ENCODE measurements at regions not wholly inside any gene's neighbourhood (a gene's known extent, or its start where the extent isn't known, plus 50 kb on each side); places are given as distances from the start of the nearest gene placed in this dataset.

DNA sequence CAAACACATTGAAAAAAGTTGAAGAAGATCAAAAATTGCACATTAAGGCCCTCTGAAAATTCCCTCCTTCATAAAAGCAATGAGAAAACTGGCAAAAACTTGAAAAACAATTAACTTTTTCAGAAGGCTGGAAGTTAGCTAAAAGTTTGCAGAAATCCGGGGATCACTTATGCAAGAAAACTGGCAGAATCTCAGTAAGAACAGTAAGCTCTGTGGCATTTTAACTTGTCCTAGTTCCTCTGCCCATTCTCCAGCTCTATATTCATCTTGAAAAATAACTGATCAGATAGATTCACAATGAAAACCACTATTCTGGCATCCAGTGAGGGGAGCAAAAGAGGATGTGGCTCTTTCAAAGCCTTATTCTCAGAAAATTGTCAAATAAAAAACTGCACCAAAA, 566.8 kb downstream of the NTRK3 start:
- H3K4me1 ChIP-seq (ENCODE audit: insufficient read depth, poor library complexity, severe bottlenecking), result no peaks in the 10 kb centered on the region
- H3K27me3 ChIP-seq (ENCODE audit: insufficient read depth, poor library complexity, severe bottlenecking), result no peaks in the 10 kb centered on the region
- H3K4me3 ChIP-seq (ENCODE audit: severe bottlenecking), result no peak overlapping the region
- H3K36me3 ChIP-seq (ENCODE audit: low read depth), result no peaks in the 10 kb centered on the region
- TF ChIP-seq, protein P1, sequence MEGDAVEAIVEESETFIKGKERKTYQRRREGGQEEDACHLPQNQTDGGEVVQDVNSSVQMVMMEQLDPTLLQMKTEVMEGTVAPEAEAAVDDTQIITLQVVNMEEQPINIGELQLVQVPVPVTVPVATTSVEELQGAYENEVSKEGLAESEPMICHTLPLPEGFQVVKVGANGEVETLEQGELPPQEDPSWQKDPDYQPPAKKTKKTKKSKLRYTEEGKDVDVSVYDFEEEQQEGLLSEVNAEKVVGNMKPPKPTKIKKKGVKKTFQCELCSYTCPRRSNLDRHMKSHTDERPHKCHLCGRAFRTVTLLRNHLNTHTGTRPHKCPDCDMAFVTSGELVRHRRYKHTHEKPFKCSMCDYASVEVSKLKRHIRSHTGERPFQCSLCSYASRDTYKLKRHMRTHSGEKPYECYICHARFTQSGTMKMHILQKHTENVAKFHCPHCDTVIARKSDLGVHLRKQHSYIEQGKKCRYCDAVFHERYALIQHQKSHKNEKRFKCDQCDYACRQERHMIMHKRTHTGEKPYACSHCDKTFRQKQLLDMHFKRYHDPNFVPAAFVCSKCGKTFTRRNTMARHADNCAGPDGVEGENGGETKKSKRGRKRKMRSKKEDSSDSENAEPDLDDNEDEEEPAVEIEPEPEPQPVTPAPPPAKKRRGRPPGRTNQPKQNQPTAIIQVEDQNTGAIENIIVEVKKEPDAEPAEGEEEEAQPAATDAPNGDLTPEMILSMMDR (IDR thresholded peaks at IDR 0.05; ENCODE audit: poor library complexity, severe bottlenecking), result no peak
- H3K9me3 ChIP-seq (ENCODE audit: severe bottlenecking), result no peaks in the 10 kb centered on the region
- ATAC-seq (ENCODE audit: low read depth) (no peak), DNase-seq (ENCODE audit: low spot score) (no peak)
- no peak overlapping the region for H3K27ac ChIP-seq (ENCODE audit: poor library complexity, severe bottlenecking)

DNA sequence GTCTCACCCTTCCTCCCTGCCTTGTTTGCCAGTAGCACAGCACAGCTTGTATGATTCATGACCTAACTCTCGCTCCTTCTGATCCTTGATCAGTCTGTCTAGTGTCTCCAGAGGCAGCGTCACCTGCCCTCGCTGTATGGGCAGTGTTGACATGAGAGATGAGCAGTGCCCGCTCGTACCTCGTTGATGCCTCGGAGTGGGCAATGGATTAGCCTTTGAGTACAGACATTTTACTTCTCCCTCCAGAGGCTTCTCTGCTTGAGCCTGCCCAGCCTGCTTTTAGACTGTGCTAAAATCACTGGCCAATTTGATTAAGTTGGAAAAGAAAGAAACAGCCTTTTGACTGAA, 569.0 kb downstream of the NTRK3 start:
- no peak overlapping the region for H3K4me3 ChIP-seq (ENCODE audit: severe bottlenecking)
- TF ChIP-seq, protein P1 (IDR thresholded peaks at IDR 0.05; ENCODE audit: poor library complexity, severe bottlenecking), result no peak
- no peaks in the 10 kb centered on the region for H3K36me3 ChIP-seq (ENCODE audit: low read depth)
- no peak for DNase-seq (ENCODE audit: low spot score)
- ATAC-seq (ENCODE audit: low read depth), result no peak
- H3K27ac ChIP-seq (ENCODE audit: poor library complexity, severe bottlenecking), result no peak overlapping the region
- no peaks in the 10 kb centered on the region for H3K9me3 ChIP-seq (ENCODE audit: severe bottlenecking)
- H3K27me3 ChIP-seq (ENCODE audit: insufficient read depth, poor library complexity, severe bottlenecking), result no peaks in the 10 kb centered on the region
- no peaks in the 10 kb centered on the region for H3K4me1 ChIP-seq (ENCODE audit: insufficient read depth, poor library complexity, severe bottlenecking)

DNA sequence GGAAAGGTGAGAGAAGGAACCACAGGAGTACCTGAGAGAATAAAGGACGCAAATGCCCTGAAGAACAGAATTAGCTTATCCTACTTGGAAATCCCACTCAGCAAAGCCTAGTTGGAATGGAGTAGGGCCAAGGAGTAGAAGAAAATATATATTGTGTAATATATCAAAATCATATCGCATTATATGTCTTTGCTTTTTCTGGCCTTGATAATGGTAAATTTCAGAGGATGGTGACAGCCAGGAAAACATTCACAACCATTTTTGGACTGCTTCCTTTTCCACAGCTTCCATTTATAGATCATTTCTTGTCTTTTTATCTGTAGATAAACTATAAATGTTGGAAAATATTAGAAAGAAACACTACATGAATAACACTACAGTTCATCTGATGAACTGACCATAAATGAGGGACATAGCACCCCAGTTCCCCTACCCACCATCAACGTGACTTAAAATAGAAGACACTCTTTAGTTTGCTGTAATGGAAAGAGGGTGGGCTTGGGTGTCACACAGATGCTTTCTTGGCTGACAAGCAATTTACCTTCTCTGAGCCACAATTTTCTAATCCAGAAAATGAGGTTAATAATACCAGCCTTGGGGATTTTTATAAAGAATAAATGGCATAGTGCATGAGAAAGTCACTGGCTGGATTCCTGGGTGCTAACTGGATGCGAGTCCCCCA, 569.6 kb downstream of the NTRK3 start:
- no peak for DNase-seq (ENCODE audit: low spot score)
- Histone ChIP-seq H3K36me3 (ENCODE audit: low read depth) (no peaks in the 10 kb centered on the region), H3K27me3 (ENCODE audit: insufficient read depth, poor library complexity, severe bottlenecking) (no peaks in the 10 kb centered on the region), H3K27ac (ENCODE audit: poor library complexity, severe bottlenecking) (no peak overlapping the region), H3K9me3 (ENCODE audit: severe bottlenecking) (no peaks in the 10 kb centered on the region), H3K4me3 (ENCODE audit: severe bottlenecking) (no peak overlapping the region), H3K4me1 (ENCODE audit: insufficient read depth, poor library complexity, severe bottlenecking) (no peaks in the 10 kb centered on the region)
- ATAC-seq (ENCODE audit: low read depth), result no peak
- TF ChIP-seq, protein P1 (IDR thresholded peaks at IDR 0.05; ENCODE audit: poor library complexity, severe bottlenecking), result no peak

DNA sequence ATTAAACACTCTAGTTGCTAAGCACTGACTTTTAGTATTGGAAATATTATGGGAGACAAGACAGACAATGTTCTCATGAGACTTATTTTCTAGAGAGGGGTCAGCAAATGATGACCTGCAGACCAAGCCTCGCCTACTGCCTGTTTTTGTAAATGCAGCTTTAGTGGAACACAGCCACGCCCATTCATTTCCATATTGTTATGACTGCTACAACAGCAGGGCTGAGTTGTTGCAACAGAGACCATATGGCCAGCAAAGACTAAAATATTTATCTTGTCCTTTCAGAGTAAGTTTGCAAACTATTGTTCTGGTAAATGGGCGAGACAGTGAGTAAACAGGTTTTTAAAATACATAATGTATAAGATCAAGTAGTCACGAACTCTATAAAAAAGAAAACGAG, 570.2 kb downstream of the NTRK3 start:
- ATAC-seq (ENCODE audit: low read depth) (no peak), DNase-seq (ENCODE audit: low spot score) (no peak)
- Histone ChIP-seq H3K4me1 (ENCODE audit: insufficient read depth, poor library complexity, severe bottlenecking) (no peaks in the 10 kb centered on the region), H3K36me3 (ENCODE audit: low read depth) (no peaks in the 10 kb centered on the region), H3K4me3 (ENCODE audit: severe bottlenecking) (no peak overlapping the region), H3K27me3 (ENCODE audit: insufficient read depth, poor library complexity, severe bottlenecking) (no peaks in the 10 kb centered on the region), H3K9me3 (ENCODE audit: severe bottlenecking) (no peaks in the 10 kb centered on the region), H3K27ac (ENCODE audit: poor library complexity, severe bottlenecking) (no peak overlapping the region)
- TF ChIP-seq, protein P1 (IDR thresholded peaks at IDR 0.05; ENCODE audit: poor library complexity, severe bottlenecking), result no peak

DNA sequence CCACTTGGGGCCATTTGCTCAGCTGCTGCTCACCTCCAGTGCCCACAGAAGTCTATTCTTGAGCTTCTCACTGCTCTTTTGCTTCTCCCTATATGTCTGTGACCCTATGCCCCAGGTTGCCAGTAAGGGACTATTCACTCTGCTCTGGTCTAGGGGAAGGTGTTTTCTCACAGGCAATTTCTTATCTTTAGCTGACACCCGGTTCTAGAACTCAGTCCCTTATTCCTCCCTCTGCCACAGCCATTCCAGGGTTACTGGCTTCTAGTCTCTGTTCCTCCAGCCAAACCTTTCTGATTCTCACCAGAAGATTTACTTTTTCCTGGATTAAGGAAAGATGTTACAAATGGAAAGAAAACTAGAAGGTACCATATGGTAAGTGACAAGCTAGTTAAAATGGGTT, 574.0 kb downstream of the NTRK3 start:
- Histone ChIP-seq H3K4me1 (ENCODE audit: insufficient read depth, poor library complexity, severe bottlenecking) (no peaks in the 10 kb centered on the region), H3K9me3 (ENCODE audit: severe bottlenecking) (peaks cover 3% of the 10 kb centered on the region)
- TF ChIP-seq, protein P1 (IDR thresholded peaks at IDR 0.05; ENCODE audit: poor library complexity, severe bottlenecking), result no peak

More for the DNA sequence above, 574.0 kb downstream of the NTRK3 start:
- Histone ChIP-seq H3K36me3 (ENCODE audit: low read depth) (no peaks in the 10 kb centered on the region), H3K4me3 (ENCODE audit: severe bottlenecking) (no peak overlapping the region), H3K27ac (ENCODE audit: poor library complexity, severe bottlenecking) (no peak overlapping the region), H3K27me3 (ENCODE audit: insufficient read depth, poor library complexity, severe bottlenecking) (no peaks in the 10 kb centered on the region)
- DNase-seq (ENCODE audit: low spot score), result no peak
- ATAC-seq (ENCODE audit: low read depth), result no peak

Measured in RWPE2 (cell line).